GM23338 (cell line): ENCODE measurements at regions not wholly inside any gene's neighbourhood (a gene's known extent, or its start where the extent isn't known, plus 50 kb on each side); places are given as distances from the start of the nearest gene placed in this dataset.

Experiments
- CREB1 ChIP-seq: fragments of 250-450 bp; sonication (Bioruptor Pico); IDR thresholded peaks from 2 replicates; pipeline ENCODE4 v1.5.0; 2020; ENCODE audit warnings: low read depth, mild to moderate bottlenecking, moderate library complexity
- CTCF ChIP-seq, 2 experiments: fragments of 200-600 bp in 1 of 2; sonication (generic) in 1 of 2; conservative IDR thresholded peaks; 2 replicates each; pipeline versions ENCODE4 v1.5.1 to v1.6.1; 2016 to 2017; ENCODE audit warnings: antibody characterized with exemption in 2 of 2, low read depth in 2 of 2, mild to moderate bottlenecking in 2 of 2, moderate library complexity in 1 of 2
- EZH2 ChIP-seq: fragments of 200-600 bp; sonication (generic); IDR thresholded peaks from one replicate; pipeline ENCODE4 v1.8.0; 2017; ENCODE audit warnings: antibody characterized with exemption, mild to moderate bottlenecking, low read depth; ENCODE audit not compliant: unreplicated experiment
- EZH2phosphoT487 ChIP-seq: fragments of 200-600 bp; sonication (generic); IDR thresholded peaks from one replicate; pipeline ENCODE4 v1.8.1; 2018; ENCODE audit warnings: antibody characterized with exemption; ENCODE audit not compliant: unreplicated experiment
- JUNB ChIP-seq: IDR thresholded peaks from one replicate; pipeline ENCODE4 v1.6.1; 2016; ENCODE audit warnings: antibody characterized with exemption; ENCODE audit not compliant: unreplicated experiment
- POLR2AphosphoS5 ChIP-seq: IDR thresholded peaks from 2 replicates; pipeline ENCODE4 v1.6.1; 2016; ENCODE audit warnings: antibody characterized with exemption, low read depth
- STAT1 ChIP-seq: IDR thresholded peaks from one replicate; pipeline ENCODE4 v1.6.1; 2016; ENCODE audit warnings: antibody characterized with exemption; ENCODE audit not compliant: unreplicated experiment
- ZNF114 ChIP-seq: fragments of 250-450 bp; sonication (Bioruptor Pico); IDR thresholded peaks from 2 replicates; pipeline ENCODE4 v1.5.0; 2020; ENCODE audit warnings: mild to moderate bottlenecking, moderate library complexity
- TF ChIP-seq, protein P1 (sequence below): IDR thresholded peaks from one replicate; pipeline ENCODE4 v1.6.1; 2018; ENCODE audit warnings: antibody characterized with exemption; ENCODE audit not compliant: unreplicated experiment

GRCh38 chr9:109585796-109586195, 87.7 kb upstream of the PTPN3 start:
- TF ChIP-seq CTCF (conservative IDR thresholded peaks at IDR 0.05; ENCODE audit: low read depth in 2 of 2) (no peak), EZH2phosphoT487 (no peak), CREB1 (no peak), EZH2 (no peak), STAT1 (no peak), POLR2AphosphoS5 (no peak), ZNF114 (CRISPR knock-in tag) (no peak), JUNB (no peak)
- TF ChIP-seq, protein P1, sequence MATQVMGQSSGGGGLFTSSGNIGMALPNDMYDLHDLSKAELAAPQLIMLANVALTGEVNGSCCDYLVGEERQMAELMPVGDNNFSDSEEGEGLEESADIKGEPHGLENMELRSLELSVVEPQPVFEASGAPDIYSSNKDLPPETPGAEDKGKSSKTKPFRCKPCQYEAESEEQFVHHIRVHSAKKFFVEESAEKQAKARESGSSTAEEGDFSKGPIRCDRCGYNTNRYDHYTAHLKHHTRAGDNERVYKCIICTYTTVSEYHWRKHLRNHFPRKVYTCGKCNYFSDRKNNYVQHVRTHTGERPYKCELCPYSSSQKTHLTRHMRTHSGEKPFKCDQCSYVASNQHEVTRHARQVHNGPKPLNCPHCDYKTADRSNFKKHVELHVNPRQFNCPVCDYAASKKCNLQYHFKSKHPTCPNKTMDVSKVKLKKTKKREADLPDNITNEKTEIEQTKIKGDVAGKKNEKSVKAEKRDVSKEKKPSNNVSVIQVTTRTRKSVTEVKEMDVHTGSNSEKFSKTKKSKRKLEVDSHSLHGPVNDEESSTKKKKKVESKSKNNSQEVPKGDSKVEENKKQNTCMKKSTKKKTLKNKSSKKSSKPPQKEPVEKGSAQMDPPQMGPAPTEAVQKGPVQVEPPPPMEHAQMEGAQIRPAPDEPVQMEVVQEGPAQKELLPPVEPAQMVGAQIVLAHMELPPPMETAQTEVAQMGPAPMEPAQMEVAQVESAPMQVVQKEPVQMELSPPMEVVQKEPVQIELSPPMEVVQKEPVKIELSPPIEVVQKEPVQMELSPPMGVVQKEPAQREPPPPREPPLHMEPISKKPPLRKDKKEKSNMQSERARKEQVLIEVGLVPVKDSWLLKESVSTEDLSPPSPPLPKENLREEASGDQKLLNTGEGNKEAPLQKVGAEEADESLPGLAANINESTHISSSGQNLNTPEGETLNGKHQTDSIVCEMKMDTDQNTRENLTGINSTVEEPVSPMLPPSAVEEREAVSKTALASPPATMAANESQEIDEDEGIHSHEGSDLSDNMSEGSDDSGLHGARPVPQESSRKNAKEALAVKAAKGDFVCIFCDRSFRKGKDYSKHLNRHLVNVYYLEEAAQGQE, result no peak
